Dedifferentiated amniotic fluid mesenchymal stem cell (primary cell): ENCODE measurements at regions not wholly inside any gene's neighbourhood (a gene's known extent, or its start where the extent isn't known, plus 50 kb on each side); places are given as distances from the start of the nearest gene placed in this dataset.
A peak's percentile ranks its signal among the peaks of the same experiment; 100 is the strongest.
"Not testable (repeated sequence)": the region's sequence is repeated elsewhere in the genome, so short reads cannot be mapped to it uniquely, and the experiment has no call there.

ENCODE experiments used
- DNase-seq: peaks from one replicate; pipeline ENCODE4 v3.0.0-alpha.2; 2016; ENCODE audit errors: extremely low spot score

DNA sequence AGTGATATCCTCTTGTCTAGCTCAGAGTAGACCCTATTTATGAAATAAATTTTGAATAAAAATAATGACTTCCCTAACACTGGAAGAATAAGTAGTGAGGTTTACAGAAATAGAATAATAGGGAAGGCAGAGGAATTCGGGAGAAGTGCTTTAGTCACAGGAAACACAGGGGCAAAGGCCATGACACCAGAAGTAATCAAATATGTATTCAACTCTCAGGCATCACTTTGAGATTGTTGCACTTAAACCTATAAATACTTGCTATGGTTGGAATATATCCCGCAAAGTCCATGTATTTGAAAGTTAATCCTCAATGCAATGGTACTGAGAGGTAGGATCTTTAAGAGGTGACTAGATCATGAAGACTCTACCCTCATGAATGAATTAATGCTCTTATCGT, 166.8 kb downstream of the YIPF5 start:
- DNase-seq: no peak

DNA sequence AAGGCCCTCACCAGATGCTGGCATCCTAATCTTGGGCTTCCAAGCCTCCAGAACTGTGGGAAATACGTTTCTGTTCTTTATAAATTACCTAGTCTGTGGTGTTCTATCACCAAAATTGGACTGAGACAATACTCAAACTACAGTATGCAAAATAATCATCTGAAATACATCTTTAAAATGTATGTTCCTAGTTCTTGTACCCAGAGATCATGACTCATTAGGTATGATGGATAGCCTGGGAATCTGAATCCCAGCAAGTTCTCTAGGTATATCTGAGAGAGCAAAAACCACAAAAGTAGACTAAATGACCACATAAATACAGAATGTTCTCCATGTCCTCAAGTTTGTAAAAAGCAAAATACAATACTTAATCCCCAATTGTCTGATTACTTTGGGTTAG, 166.3 kb downstream of the YIPF5 start:
- DNase-seq: no peak

DNA sequence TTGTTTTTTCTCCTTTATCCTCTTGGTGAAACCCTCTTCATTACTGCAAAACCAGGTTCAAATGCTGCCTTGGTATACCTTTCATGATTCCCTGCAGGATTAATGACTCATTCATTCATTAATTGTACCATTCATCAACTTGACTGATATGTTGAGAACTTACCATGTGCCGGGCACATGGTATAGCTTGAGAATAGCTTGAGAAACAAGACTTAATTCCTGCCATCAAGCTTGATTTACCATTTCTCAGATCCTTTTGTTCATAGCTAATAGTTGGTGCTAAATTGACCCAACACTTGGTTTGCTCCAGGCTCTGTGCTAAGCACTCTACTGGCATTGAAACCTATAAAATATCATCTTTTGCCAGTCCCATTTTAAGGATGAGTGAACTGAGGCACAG, 165.7 kb downstream of the YIPF5 start:
- no peak for DNase-seq

DNA sequence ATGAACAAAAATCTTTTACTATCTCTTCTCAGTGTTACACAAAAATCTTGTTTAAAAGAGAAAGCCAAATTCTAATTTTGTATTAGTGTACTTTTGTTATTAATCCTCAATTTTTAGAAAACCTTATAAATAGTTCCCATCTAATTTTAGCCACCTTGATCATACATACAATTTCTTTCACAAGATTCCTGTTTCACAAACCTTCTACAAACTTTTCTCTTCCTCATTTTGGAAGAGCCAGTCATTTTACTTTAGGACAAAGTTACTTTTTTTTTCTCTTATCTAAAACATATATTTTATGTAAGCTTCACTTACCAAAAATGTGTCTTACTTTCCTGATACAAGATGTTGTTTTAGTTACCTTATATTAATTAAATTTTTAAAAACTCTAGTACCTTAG, 161.3 kb downstream of the YIPF5 start:
- no peak for DNase-seq

DNA sequence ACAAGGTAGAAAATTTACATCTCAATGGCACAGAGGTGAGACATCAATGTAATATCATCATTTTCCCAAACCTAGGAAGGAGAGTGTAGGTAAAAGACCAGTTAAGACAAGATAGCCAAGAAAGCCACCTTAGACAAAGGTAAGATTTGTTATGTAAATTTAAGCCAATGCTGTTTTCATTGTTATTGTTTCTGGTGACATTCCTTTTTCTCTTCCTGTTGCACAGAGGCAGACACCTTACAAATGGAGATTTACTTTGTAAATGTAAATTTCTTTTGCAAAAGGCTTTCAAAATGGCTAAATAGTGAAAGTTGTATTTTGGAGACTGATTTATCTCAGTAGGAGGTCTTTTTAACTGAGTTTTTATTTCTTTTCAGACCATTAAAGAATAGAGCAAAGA, 159.1 kb downstream of the YIPF5 start:
- DNase-seq: no peak

- no peak for DNase-seq
Measured at GRCh38 chr5:144013816-144014215, 156.6 kb downstream of the YIPF5 start.

DNA sequence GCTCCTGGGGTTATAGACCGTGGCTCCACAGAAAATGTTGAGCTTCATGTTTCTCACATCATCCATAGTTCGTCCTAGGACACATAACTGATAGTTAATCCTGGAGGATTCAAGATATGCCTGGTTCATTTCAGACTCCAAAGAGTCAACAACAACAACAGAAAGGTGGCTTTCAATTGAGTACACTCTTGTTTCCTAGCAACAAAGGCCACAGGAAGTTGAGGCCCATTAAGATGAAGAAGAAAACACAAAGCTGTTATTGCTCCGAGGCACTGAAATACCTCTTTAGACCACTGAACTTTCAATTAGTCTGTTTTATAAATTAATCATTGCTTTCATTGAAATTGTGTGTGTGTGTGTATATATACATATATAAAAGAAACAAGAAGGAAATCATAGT, 154.5 kb downstream of the YIPF5 start:
- DNase-seq: no peak

DNA sequence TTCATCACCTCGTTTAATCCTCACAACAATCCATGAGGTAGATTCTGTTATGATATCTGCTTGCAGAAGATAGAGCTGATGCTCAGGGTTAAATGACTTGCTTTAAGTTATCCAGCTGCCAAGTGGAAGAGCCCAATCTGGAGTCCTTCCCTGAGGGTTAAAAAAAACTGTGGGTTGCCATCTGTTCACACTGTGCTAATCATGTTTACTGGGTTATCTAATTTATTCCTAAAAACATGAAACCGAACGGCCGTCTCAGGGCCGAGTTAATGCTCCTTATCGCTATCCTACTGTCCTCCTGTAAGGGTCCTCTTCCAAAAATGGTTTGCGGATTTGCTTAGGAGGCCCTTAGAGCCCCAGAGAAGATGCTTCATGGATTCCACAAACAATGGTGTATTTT, 153.3 kb downstream of the YIPF5 start:
- no peak for DNase-seq

- DNase-seq: peak; percentile 54
Measured at GRCh38 chr5:144017631-144018030, 152.8 kb downstream of the YIPF5 start.

DNA sequence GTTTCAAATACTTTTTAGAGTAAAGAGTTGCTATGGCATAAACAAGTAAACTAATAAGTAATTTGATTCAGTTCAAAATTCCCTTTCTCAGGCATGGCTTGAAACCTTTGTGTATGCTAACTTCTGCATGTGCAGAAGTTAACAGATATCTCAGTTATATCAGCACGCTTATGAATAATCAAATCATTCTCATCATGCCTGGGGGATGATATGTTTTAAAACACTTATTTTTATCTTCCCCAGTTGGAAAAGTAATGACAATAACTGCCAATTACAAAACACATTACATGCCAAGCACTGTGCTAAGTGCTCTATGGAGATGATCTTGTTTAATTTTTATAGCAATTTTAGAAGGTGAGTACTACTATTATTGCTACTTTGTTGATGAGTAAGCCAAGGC, 146.4 kb downstream of the YIPF5 start:
- no peak for DNase-seq

DNA sequence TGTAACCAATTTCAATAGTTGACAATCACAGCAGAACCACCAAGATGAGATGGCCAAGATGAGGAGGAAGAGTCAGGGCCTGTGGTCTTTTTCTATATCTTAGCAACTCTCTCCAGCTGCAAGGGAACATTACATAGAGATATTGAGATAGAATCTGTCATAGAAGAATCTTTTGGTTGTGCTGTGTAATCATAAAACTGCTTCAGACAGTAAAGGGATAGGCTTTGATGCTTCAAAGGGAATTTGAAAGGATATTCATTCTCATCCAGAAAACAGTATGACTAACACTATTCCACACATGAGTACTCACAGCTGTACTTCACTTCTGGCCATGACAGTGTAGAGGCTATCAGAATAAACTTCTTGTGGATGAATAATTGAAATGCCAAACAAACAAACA, 145.9 kb downstream of the YIPF5 start:
- no peak for DNase-seq

DNA sequence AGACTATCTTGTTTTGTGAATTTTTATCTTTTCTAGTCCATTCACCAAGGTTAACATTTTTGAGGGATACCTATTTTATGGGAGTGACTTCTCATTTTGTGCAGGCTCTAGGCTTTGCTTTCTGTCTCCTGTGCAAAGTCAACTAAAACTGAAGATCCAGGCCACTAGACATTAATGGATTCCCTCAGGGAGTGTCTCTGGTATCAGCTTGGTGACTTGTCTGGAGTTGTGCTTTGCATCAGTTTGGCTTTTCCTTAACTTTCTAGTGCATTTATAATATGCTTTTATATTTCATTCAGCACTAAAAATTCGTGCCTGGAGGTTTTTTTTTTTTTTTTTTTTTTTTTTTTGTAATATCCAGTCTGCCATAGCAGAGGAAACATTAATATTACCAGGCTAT, 144.2 kb downstream of the YIPF5 start:
- DNase-seq: no peak

DNA sequence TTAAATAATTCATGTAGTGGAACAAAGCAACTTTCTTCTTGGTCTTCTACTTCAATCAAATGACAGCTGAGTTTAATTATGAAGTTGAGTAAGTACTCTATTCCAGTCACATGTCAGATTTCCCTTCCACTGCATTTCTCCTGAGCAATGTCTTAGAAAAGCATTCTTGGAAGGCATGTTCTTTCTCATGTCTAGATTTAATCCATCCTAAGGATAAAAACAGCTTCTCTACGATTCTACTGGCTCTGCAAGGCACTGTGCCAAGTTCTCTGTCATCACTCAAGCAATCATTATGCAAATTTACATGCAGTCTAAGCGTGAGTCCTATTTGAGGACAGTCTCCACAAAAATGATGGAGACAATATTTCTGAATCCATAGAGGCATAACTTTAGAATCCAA, 142.4 kb downstream of the YIPF5 start:
- peak; percentile 73 for DNase-seq

DNA sequence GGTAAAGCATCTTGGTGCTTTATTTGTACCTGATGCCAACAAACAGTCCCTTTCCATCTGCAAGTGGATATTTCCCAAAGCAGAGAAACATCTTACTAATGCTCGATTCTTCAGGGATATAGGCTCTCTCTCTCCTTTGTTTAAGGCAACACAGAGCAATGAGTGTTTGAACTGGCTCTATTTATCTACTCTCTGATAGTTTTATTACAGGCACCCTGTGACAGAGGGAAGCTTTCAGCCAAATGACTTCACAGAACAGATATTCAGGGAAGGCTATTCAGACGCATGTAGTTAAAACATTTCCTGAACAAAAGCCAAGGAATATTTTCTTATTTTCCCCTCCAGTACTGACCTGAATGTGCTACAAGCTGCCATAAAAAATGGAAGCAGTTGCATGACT, 141.8 kb downstream of the YIPF5 start:
- peak; percentile 84 for DNase-seq

DNA sequence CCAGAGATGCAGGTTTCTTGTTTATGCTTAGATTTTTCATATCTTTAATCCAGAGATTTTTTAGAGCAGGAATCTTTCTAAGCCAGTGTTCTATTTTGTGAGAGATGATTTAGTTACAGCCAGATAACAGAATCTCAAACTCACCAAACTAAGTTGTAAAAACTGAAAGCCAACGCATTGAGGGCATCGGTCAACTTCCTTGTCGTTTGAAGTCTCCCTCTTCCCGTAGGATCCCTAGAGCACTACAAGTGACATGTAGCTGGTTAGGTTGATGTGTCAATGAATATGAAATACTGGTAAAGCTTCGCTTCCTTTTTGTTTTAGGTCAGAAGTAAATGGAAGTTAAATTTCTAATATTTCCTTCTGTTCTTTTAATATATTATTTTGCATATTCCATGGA, 139.6 kb downstream of the YIPF5 start:
- DNase-seq: no peak

GRCh38 chr5:144032375-144032774, 138.1 kb downstream of the YIPF5 start:
- no peak for DNase-seq

- no peak for DNase-seq
Measured at GRCh38 chr5:144033486-144033885, 137.0 kb downstream of the YIPF5 start.

DNA sequence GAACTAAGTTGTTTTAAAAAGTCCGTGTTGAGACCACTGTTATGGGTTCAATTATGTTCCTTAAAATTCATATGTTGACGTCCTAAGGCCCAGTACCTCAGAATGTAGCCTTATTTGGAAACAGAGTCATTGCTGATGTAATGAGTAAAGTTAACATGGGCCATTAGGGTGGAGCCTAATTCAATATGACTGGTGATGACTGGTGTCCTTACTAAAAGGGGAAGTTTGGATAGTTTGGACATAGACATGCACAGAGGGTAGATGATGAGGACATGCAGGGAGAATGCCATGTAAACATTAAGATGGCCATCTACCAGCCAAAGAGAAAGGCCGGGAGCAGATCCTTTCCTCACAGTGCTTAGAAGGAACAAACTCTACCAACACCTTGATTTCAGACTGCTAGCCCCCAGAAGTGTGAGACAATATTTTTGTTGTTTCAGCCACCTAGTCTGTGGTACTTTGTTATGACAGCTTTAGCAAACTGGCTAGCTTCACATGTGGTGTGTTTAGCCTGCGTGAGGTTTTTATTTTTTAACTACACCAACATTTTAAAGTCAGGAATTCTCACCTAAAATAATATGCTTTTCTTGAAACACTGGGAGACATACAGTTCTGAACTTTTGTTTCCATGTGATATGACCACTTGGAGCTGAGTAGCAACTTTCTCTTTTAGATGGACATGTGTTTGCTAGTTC, 135.3 kb downstream of the YIPF5 start:
- DNase-seq: no peak

DNA sequence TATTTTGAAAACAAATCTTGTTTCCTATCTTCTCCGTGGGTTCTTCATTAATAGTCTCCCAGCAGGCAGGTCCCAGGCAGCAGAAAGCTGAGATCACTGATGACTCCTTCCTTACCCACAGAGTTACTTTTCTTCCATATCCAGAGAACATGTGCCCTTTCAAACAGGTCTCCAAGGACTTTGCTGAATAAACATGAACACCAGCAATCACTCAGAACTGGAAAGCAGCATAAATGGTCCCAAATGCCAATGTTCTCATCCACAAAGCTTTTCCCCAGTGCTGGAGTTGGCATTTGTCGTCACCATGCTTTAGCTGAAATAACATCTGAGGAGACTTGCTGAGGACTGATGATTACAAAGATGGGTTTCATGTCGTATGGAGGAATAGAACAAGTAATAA, 134.0 kb downstream of the YIPF5 start:
- DNase-seq: no peak

DNA sequence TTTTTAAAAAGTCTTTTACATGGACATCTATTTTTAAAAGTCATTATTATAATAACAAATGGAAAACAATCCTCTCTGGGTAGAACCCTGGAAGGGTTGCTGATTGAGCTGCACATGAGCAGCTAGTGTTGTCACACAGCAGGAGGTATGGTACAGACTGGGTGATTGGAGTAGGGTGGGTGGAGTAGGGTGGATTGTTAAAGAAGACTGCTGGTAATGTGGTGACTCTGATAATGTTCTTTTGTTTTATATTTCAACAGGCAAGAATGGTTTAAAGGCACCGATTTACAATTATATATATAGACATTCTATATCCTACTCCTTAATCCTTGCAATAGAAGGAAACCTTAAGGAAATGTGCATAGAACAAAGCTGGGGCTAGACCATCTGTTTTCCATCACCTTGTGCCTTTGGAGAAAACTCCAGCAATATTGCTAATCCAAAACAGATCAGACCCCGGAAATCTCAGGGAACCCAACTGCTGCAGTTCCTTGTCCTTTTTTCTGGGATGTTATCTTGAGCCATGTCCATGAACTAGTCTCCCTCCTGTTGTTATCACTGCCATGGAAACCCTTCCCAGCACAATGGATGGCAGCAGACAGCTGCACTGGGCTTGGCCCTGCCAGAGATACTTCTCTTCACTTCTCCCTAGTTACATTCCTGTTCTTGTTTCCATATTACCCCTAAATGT, 129.7 kb downstream of the YIPF5 start:
- no peak for DNase-seq

GRCh38 chr5:144042156-144042555, 128.3 kb downstream of the YIPF5 start:
- DNase-seq: no peak

- DNase-seq: no peak
Measured at GRCh38 chr5:144048259-144048856, 122.1 kb downstream of the YIPF5 start.

DNA sequence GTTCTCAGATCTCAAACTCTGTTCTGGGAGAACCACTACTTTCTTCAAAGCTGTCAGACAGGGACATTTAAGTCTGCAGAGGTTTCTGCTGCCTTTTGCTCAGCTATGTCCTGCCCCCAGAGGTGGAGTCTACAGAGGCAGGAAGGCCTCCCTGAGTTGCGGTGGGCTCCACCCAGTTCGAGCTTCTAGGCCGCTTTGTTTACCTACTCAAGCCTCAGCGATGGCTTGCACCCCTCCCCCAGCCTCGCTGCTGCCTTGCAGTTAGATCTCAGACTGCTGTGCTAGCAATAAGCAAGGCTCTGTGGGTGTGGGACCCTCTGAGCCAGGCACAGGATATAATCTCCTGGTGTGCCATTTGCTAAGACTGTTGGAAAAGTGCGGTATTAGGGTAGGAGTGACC, 115.1 kb downstream of the YIPF5 start:
- DNase-seq: not testable (repeated sequence)
